ENCODE measurements at regions not wholly inside any gene's neighbourhood (a gene's known extent, or its start where the extent isn't known, plus 50 kb on each side); places are given as distances from the start of the nearest gene placed in this dataset.

DNA sequence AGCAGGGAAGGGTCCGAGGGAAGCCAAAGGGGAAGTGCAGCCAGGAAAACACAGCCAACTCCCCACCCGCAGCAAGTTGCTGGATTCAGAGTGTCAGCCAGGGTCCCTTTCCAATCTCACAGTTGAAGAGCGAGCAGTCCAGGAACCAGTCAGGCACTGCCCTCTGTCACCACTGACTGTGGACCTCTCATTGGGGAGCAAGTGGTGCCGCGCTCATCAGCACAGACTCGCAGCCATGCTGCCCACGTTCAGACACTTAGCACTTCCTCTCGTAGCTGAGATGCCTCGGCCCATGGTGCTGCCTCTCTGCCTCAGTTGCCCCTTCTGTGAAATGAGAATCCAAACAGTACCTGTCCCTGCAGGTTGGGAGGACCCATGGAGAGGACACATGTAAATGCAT is 123.6 kb upstream of the CHST15 start:
- FAIRE-seq: no peak
- H3K36me3 ChIP-seq (ENCODE audit: control insufficient read depth in 2 of 2, insufficient read depth in 2 of 2, low read length in 1 of 2): no peaks in the 10 kb centered on the region
- no peak overlapping the region for H3K9ac ChIP-seq (ENCODE audit: control insufficient read depth, insufficient read depth, low read length)
- ATAC-seq: no peak
- no peak overlapping the region for H3K4me3 ChIP-seq
- H2AFZ ChIP-seq (ENCODE audit: control insufficient read depth, low read depth, low read length): no peak overlapping the region
- ChIA-PET POLR2A (no interaction called here), RAD21 (ENCODE audit: unreplicated experiment) (no interaction called here), SMC1A (ENCODE audit: uncharacterized antibody, unreplicated experiment) (interaction anchor here (1.1 to 2.1 kb wide), 3 partner anchors 25 to 227 kb away, joined by 3 to 6 read pairs (median 3); no protein-coding TSS in a partner anchor), CTCF (interaction anchor here (0.6 kb wide), 1 partner anchor 1940 kb away, joined by 3 read pairs; no protein-coding TSS in a partner anchor)
- intact Hi-C loops (cut with micrococcal nuclease; ENCODE audit: unreplicated experiment): no loop called here
- H3K9me3 ChIP-seq (replicated peaks; ENCODE audit: control insufficient read depth, insufficient read depth, low read length): no peaks in the 10 kb centered on the region
- WGBS (ENCODE audit: insufficient coverage, insufficient replicate concordance, low lambda C conversion rate, missing lambda C conversion rate): 52% methylated on average over 9 of the region's 9 CpGs
- no peak overlapping the region for H3K4me2 ChIP-seq (ENCODE audit: control insufficient read depth, insufficient read depth)
- no peak for TF ChIP-seq CEBPB (IDR thresholded peaks at IDR 0.05; ENCODE audit: borderline replicate concordance in 1 of 2, low read depth in 2 of 2, low read length in 2 of 2)
- TF ChIP-seq ZBED1 (IDR thresholded peaks at IDR 0.05; ENCODE audit: borderline replicate concordance): no peak
- TF ChIP-seq, protein P1, sequence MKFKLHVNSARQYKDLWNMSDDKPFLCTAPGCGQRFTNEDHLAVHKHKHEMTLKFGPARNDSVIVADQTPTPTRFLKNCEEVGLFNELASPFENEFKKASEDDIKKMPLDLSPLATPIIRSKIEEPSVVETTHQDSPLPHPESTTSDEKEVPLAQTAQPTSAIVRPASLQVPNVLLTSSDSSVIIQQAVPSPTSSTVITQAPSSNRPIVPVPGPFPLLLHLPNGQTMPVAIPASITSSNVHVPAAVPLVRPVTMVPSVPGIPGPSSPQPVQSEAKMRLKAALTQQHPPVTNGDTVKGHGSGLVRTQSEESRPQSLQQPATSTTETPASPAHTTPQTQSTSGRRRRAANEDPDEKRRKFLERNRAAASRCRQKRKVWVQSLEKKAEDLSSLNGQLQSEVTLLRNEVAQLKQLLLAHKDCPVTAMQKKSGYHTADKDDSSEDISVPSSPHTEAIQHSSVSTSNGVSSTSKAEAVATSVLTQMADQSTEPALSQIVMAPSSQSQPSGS (IDR thresholded peaks at IDR 0.05; ENCODE audit: low read length): no peak
- H3K79me2 ChIP-seq (ENCODE audit: control insufficient read depth, insufficient read depth, low read length): no peaks in the 10 kb centered on the region
- H3K27ac ChIP-seq (ENCODE audit: control insufficient read depth, insufficient read depth): no peak overlapping the region
- H4K20me1 ChIP-seq (ENCODE audit: control insufficient read depth, insufficient read depth): no peaks in the 10 kb centered on the region
- no TSS peak for BruUV-seq (replicated peaks)
- no peak for DNase-seq (ENCODE audit: low read depth, low spot score)
- H3K27me3 ChIP-seq (replicated peaks in 1 of 2; ENCODE audit: control insufficient read depth in 2 of 2, insufficient read depth in 2 of 2, low read length in 1 of 2): no peaks in the 10 kb centered on the region
- in situ Hi-C loops (cut with MboI): no loop called here
- peaks cover 19% of the 10 kb centered on the region for H3K4me1 ChIP-seq (ENCODE audit: control insufficient read depth, insufficient read depth, low read length)

DNA sequence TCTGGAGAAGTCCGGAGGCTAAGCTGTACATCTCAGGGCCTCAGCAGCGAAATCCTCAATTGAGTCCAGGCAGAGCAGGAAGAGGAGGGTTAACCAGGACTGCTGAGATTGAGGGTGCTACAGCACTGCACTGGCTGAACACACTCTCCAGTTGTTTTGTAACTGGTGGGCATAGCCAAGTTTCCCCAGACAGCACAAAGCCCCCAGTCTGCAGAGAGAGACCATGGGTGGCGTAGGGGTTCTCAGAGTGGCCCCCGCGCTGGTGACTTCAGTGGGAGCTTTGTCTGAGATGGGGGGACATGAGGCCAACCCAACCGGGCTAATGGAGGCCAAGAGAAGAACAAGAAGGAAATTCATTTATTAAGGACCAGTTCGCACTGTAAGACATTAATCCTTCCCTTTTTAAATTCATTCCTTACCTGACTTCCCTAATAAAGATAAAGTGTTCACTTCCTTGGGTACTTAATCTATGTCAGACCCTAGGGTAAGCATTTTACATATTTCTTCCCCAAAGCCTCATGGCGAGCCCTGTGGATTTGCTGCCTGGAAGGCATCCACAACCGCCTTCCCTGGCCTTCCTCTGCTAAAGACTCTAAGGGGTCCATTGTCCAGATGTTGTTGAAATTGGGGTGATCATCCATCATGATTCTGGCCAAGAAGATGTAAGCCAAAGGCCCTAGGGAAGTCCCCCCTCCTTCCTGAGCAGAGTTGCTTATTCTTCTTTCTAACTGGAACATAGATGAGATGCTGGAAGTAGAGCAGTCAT is 121.4 kb upstream of the CHST15 start:
- no peak for FAIRE-seq
- DNase-seq (ENCODE audit: low read depth, low spot score): no peak
- no peaks in the 10 kb centered on the region for H3K4me1 ChIP-seq (ENCODE audit: control insufficient read depth, insufficient read depth, low read length)
- H3K27me3 ChIP-seq (replicated peaks in 1 of 2; ENCODE audit: control insufficient read depth in 2 of 2, insufficient read depth in 2 of 2, low read length in 1 of 2): no peaks in the 10 kb centered on the region
- H3K79me2 ChIP-seq (ENCODE audit: control insufficient read depth, insufficient read depth, low read length): no peaks in the 10 kb centered on the region
- H2AFZ ChIP-seq (ENCODE audit: control insufficient read depth, low read depth, low read length): no peak overlapping the region
- no TSS peak for BruUV-seq (replicated peaks)
- H3K4me3 ChIP-seq: no peak overlapping the region
- WGBS (ENCODE audit: insufficient coverage, insufficient replicate concordance, low lambda C conversion rate, missing lambda C conversion rate): 78% methylated on average over 9 of the region's 9 CpGs
- no peak overlapping the region for H3K4me2 ChIP-seq (ENCODE audit: control insufficient read depth, insufficient read depth)
- ChIA-PET CTCF (no interaction called here), SMC1A (ENCODE audit: uncharacterized antibody, unreplicated experiment) (interaction anchor here (0.8 to 1.1 kb wide), 2 partner anchors 8 to 149 kb away, joined by 3 read pairs; no protein-coding TSS in a partner anchor), POLR2A (interaction anchor here (0.6 kb wide), 1 partner anchor 986 kb away, joined by 4 read pairs; no protein-coding TSS in a partner anchor), RAD21 (ENCODE audit: unreplicated experiment) (interaction anchor here (1.4 kb wide), 1 partner anchor 8 kb away, joined by 3 read pairs; no protein-coding TSS in a partner anchor)
- ATAC-seq: no peak
- H3K9me3 ChIP-seq (replicated peaks; ENCODE audit: control insufficient read depth, insufficient read depth, low read length): no peaks in the 10 kb centered on the region; the same call in 2 of the 3 replicates
- no peaks in the 10 kb centered on the region for H3K36me3 ChIP-seq (ENCODE audit: control insufficient read depth in 2 of 2, insufficient read depth in 2 of 2, low read length in 1 of 2)
- intact Hi-C loops (cut with micrococcal nuclease; ENCODE audit: unreplicated experiment): no loop called here
- H4K20me1 ChIP-seq (ENCODE audit: control insufficient read depth, insufficient read depth): no peaks in the 10 kb centered on the region
- H3K27ac ChIP-seq (ENCODE audit: control insufficient read depth, insufficient read depth): no peak overlapping the region
- H3K9ac ChIP-seq (ENCODE audit: control insufficient read depth, insufficient read depth, low read length): no peak overlapping the region
- in situ Hi-C loops (cut with MboI): no loop called here
- TF ChIP-seq CBX5 (IDR thresholded peaks at IDR 0.05; ENCODE audit: low read depth) (no peak), RB1 (IDR thresholded peaks at IDR 0.05; ENCODE audit: borderline replicate concordance) (no peak), RBBP5 (conservative IDR thresholded peaks at IDR 0.05) (no peak), KDM1A (IDR thresholded peaks at IDR 0.05; ENCODE audit: borderline replicate concordance) (no peak), NBN (IDR thresholded peaks at IDR 0.05) (no peak), POLR2A (IDR thresholded peaks at IDR 0.05; ENCODE audit: low read depth, low read length) (no peak), HDAC6 (IDR thresholded peaks at IDR 0.05; ENCODE audit: unreplicated experiment) (no peak)
- TF ChIP-seq, protein P2, sequence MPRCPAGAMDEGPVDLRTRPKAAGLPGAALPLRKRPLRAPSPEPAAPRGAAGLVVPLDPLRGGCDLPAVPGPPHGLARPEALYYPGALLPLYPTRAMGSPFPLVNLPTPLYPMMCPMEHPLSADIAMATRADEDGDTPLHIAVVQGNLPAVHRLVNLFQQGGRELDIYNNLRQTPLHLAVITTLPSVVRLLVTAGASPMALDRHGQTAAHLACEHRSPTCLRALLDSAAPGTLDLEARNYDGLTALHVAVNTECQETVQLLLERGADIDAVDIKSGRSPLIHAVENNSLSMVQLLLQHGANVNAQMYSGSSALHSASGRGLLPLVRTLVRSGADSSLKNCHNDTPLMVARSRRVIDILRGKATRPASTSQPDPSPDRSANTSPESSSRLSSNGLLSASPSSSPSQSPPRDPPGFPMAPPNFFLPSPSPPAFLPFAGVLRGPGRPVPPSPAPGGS (IDR thresholded peaks at IDR 0.05; ENCODE audit: borderline replicate concordance, insufficient read depth, low read depth, low read length, poor library complexity, severe bottlenecking): no peak
- TF ChIP-seq, protein P3, sequence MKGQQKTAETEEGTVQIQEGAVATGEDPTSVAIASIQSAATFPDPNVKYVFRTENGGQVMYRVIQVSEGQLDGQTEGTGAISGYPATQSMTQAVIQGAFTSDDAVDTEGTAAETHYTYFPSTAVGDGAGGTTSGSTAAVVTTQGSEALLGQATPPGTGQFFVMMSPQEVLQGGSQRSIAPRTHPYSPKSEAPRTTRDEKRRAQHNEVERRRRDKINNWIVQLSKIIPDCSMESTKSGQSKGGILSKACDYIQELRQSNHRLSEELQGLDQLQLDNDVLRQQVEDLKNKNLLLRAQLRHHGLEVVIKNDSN (IDR thresholded peaks at IDR 0.05; ENCODE audit: borderline replicate concordance, extremely low read length, insufficient read depth, low read depth, low read length): no peak
- TF ChIP-seq, protein P4, sequence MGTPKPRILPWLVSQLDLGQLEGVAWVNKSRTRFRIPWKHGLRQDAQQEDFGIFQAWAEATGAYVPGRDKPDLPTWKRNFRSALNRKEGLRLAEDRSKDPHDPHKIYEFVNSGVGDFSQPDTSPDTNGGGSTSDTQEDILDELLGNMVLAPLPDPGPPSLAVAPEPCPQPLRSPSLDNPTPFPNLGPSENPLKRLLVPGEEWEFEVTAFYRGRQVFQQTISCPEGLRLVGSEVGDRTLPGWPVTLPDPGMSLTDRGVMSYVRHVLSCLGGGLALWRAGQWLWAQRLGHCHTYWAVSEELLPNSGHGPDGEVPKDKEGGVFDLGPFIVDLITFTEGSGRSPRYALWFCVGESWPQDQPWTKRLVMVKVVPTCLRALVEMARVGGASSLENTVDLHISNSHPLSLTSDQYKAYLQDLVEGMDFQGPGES (IDR thresholded peaks at IDR 0.05): no peak

Measured in GM12878 (cell line).